ENCODE measurements at regions not wholly inside any gene's neighbourhood (a gene's known extent, or its start where the extent isn't known, plus 50 kb on each side); places are given as distances from the start of the nearest gene placed in this dataset.
A peak's percentile ranks its signal among the peaks of the same experiment; 100 is the strongest.

DNA sequence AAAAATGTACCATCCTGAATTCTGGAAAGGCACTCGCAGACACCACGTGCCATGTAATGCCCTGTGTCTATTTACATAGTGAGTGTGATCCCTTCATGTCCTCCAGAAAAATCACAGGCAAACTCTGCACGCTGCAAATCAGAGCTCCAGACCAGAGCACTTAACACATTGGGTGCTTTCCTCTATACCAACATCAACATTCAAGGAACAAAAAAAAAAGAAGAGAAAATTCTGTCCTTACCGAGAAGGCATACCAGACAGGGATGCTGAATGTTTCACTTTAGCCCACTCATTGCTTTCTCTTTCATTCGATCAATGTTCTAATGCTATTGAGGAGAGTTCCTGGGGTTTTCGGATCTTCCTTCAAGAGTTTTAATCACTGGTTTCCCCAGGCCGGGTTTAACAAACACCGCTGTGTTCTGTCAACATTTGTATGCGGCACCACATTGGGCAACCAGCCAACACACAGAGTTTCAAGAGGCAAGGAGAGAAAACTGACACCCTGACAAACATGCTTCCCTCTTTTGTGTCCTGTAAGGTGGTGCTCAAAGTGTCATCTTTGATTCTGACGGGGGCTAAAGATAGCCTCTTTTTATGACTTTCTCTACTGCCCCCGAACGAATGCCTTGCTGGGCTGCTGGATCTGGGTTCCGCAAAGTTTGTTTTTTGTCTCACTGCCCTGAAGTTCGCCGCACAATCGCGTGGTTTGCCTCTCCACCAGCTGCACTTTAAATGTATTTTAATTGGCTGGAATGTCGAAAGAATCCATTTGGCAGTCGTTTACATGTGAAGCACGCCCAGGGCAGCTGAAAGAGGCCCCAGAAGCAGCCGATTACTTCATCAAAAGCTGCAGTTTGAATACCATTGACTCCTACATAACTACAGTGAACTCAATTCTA lies 106.4 kb upstream of the NCKAP5 start:
- Mint-ChIP-seq H3K27ac (no peak overlapping the region), H3K27me3 (ENCODE audit: insufficient read depth) (peaks cover 47% of the 10 kb centered on the region), H3K36me3 (ENCODE audit: low read depth) (no peaks in the 10 kb centered on the region), H3K4me1 (peaks cover 28% of the 10 kb centered on the region), H3K4me3 (peak overlapping the region; percentile 18), H3K9me3 (no peaks in the 10 kb centered on the region)
- TF ChIP-seq, protein P1, sequence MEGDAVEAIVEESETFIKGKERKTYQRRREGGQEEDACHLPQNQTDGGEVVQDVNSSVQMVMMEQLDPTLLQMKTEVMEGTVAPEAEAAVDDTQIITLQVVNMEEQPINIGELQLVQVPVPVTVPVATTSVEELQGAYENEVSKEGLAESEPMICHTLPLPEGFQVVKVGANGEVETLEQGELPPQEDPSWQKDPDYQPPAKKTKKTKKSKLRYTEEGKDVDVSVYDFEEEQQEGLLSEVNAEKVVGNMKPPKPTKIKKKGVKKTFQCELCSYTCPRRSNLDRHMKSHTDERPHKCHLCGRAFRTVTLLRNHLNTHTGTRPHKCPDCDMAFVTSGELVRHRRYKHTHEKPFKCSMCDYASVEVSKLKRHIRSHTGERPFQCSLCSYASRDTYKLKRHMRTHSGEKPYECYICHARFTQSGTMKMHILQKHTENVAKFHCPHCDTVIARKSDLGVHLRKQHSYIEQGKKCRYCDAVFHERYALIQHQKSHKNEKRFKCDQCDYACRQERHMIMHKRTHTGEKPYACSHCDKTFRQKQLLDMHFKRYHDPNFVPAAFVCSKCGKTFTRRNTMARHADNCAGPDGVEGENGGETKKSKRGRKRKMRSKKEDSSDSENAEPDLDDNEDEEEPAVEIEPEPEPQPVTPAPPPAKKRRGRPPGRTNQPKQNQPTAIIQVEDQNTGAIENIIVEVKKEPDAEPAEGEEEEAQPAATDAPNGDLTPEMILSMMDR (conservative IDR thresholded peaks at IDR 0.05), result no peak
- H3K9me3 ChIP-seq (ENCODE audit: control insufficient read depth, low read length), result no peaks in the 10 kb centered on the region
- peaks cover 53% of the 10 kb centered on the region for H3K27me3 ChIP-seq (ENCODE audit: control insufficient read depth, insufficient read depth, low read length, poor library complexity, severe bottlenecking)
- peaks cover 8% of the 10 kb centered on the region for H3K4me1 ChIP-seq (ENCODE audit: control insufficient read depth, insufficient read depth, low read length)
- DNase-seq, result peak; percentile 73
- H3K9ac ChIP-seq (ENCODE audit: extremely low read depth, low read length, poor library complexity, severe bottlenecking), result no peak overlapping the region
- 14 to 23% methylated on average over 17 to 21 of the region's 21 CpGs for WGBS, 2 experiments (ENCODE audit: insufficient coverage in 1 of 2, insufficient read length in 1 of 2)
- H3K36me3 ChIP-seq (ENCODE audit: control insufficient read depth, insufficient read depth, low read length), result no peaks in the 10 kb centered on the region
- H3K27ac ChIP-seq (ENCODE audit: low read depth, low read length), result peak overlapping the region; percentile 98
- peak overlapping the region; percentile 63 for H3K4me3 ChIP-seq (ENCODE audit: low read length)

DNA sequence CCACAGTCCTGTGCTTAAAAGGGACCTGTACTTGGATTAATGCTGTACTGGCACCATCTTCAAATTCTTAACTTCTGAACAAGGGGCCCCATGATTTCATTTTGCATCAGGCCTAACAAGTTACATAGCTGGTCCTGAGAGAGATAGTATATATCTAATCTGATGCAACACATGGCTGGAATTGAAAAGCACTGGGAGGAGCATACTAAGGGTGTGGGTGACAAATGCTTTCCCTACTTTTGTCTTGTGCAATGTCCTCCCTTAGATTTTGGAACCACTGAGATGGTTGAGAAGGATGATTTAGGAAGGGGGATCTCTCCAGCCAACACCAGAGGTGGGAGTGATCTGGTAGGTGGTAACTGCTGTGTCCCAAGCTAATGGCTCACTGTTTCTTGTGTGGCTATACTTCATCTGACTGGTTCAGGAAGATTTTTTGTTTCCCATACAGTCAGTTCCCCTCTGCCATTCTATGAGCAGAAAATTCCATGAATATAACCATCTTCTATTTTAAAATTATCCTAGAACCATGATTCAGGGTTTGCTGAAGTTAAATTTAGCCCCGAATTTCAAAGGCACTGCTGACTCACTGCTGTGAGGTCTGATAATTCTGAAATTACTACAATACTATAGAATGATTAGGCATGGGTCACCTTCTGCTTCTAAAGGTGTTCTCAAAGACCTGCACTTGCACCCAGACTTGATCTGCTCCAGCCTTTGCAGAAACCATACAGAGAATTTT lies 108.3 kb upstream of the NCKAP5 start:
- no peak overlapping the region for H3K4me3 Mint-ChIP-seq
- H3K4me3 ChIP-seq (ENCODE audit: low read length), result no peak overlapping the region
- peaks cover 28% of the 10 kb centered on the region for H3K4me1 Mint-ChIP-seq
- no peak overlapping the region for H3K9ac ChIP-seq (ENCODE audit: extremely low read depth, low read length, poor library complexity, severe bottlenecking)
- peaks cover 8% of the 10 kb centered on the region for H3K4me1 ChIP-seq (ENCODE audit: control insufficient read depth, insufficient read depth, low read length)
- no peaks in the 10 kb centered on the region for H3K9me3 Mint-ChIP-seq
- H3K36me3 ChIP-seq (ENCODE audit: control insufficient read depth, insufficient read depth, low read length), result no peaks in the 10 kb centered on the region
- DNase-seq, result no peak
- TF ChIP-seq, protein P1 (conservative IDR thresholded peaks at IDR 0.05), result no peak
- 100% methylated on average over 1 of the region's 1 CpG for WGBS, 2 experiments (ENCODE audit: insufficient coverage in 1 of 2, insufficient read length in 1 of 2)
- no peaks in the 10 kb centered on the region for H3K36me3 Mint-ChIP-seq (ENCODE audit: low read depth)
- peak overlapping the region; percentile 14 for H3K27ac Mint-ChIP-seq
- peaks cover 39% of the 10 kb centered on the region for H3K27me3 Mint-ChIP-seq (ENCODE audit: insufficient read depth)
- H3K27me3 ChIP-seq (ENCODE audit: control insufficient read depth, insufficient read depth, low read length, poor library complexity, severe bottlenecking), result peaks cover 53% of the 10 kb centered on the region
- H3K9me3 ChIP-seq (ENCODE audit: control insufficient read depth, low read length), result no peaks in the 10 kb centered on the region
- H3K27ac ChIP-seq (ENCODE audit: low read depth, low read length), result peak overlapping the region; percentile 98

DNA sequence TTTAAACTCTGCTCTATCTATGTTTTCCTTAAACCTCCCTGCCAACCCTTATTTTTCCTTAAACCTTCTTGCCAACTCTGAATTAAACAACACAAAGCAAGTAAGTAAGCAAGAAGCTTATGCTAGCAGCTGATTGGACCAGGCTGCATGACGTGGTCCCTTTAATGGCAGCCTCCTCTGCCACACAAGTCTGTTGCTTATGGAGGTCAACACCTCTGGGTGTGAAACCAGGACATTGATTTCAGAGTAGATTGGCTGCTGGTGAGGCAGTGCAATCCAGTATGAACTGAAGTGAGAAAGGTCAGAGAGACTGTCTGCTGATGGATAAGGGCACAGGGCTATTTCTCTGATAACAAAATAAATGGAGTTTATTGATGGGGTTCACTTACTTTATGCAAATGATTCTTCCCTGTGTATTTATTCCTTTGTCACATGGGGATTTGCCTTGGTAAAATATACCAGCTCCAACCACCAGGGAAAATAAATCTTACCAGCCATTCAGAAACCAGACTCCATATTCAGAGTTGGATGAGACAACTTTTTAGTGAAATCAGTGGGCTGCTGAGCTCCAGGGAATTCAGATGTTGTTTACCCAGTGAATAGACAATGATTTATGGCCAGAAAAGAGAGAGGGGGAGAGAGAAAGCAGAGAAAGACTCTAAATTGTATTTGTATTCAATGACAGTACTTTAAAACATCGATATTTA lies 112.2 kb upstream of the NCKAP5 start:
- no peaks in the 10 kb centered on the region for H3K9me3 ChIP-seq (ENCODE audit: control insufficient read depth, low read length)
- 96 to 100% methylated on average over 1 to 2 of the region's 2 CpGs for WGBS, 2 experiments (ENCODE audit: insufficient coverage in 1 of 2, insufficient read length in 1 of 2)
- no peak overlapping the region for H3K27ac Mint-ChIP-seq
- no peaks in the 10 kb centered on the region for H3K36me3 Mint-ChIP-seq (ENCODE audit: low read depth)
- no peak overlapping the region for H3K4me3 Mint-ChIP-seq
- DNase-seq, result no peak
- no peaks in the 10 kb centered on the region for H3K4me1 ChIP-seq (ENCODE audit: control insufficient read depth, insufficient read depth, low read length)
- H3K27ac ChIP-seq (ENCODE audit: low read depth, low read length), result no peak overlapping the region
- no peaks in the 10 kb centered on the region for H3K36me3 ChIP-seq (ENCODE audit: control insufficient read depth, insufficient read depth, low read length)
- H3K27me3 Mint-ChIP-seq (ENCODE audit: insufficient read depth), result peaks cover 8% of the 10 kb centered on the region
- no peak overlapping the region for H3K9ac ChIP-seq (ENCODE audit: extremely low read depth, low read length, poor library complexity, severe bottlenecking)
- H3K4me3 ChIP-seq (ENCODE audit: low read length), result no peak overlapping the region
- no peaks in the 10 kb centered on the region for H3K9me3 Mint-ChIP-seq
- peaks cover 20% of the 10 kb centered on the region for H3K27me3 ChIP-seq (ENCODE audit: control insufficient read depth, insufficient read depth, low read length, poor library complexity, severe bottlenecking)
- peaks cover 10% of the 10 kb centered on the region for H3K4me1 Mint-ChIP-seq
- TF ChIP-seq, protein P1 (conservative IDR thresholded peaks at IDR 0.05), result peak; percentile 45
